ENCODE measurements at regions not wholly inside any gene's neighbourhood (a gene's known extent, or its start where the extent isn't known, plus 50 kb on each side); places are given as distances from the start of the nearest gene placed in this dataset.
"Not testable (repeated sequence)": the region's sequence is repeated elsewhere in the genome, so short reads cannot be mapped to it uniquely, and the experiment has no call there.

DNA sequence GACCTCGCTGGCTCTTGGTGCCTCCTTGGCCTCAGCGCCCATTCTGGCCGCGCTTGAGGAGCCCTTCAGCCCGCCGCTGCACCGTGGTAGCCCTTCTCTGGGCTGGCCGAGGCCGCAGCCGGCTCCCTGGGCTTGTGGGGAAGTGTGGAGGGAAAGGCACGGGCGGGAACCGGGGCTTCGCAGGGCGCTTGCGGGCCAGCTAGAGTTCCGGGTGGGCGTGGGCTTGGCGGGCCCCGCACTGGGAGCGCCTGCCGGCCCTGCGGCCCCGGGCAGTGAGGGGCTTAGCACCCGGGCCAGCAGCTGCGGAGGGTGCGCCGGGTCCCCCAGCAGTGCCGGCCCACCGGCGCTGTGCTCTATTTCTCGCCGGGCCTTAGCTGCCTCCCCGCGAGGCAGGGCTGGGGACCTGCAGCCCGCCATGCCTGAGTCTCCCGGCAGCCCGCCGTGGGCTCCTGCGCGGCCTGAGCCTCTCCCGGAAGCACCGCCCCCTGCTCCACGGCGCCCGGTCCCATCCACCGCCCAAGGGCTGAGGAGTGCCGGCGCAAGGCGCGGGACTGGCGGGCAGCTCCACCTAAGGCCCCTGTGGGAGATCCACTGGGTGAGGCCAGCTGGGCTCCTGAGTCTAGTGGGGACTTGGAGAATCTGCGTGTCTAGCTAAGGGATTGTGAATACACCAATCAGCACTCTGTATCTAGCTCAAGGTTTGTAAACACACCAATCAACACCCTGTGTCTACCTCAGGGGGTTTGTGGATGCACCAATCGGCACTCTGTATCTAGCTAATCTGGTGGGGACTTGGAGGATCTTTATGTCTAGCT lies 141.1 kb downstream of the SLCO4C1 start:
- H3K36me3 ChIP-seq (ENCODE audit: insufficient read depth, low read length, poor library complexity, severe bottlenecking); DNase-seq (ENCODE audit: low spot score); H3K9me3 ChIP-seq (ENCODE audit: low read depth, low read length, poor library complexity, severe bottlenecking); H3K4me1 ChIP-seq (ENCODE audit: insufficient read depth, low read length, poor library complexity, severe bottlenecking); BruUV-seq (replicated peaks); POLR2A ChIA-PET (ENCODE audit: low non-redundant PET); H3K27ac ChIP-seq (ENCODE audit: low read depth, low read length, poor library complexity, severe bottlenecking); H3K27me3 ChIP-seq (replicated peaks; ENCODE audit: insufficient read depth, low read depth, low read length, poor library complexity); H3K4me3 ChIP-seq (ENCODE audit: low read depth, low read length, poor library complexity, severe bottlenecking): not testable (repeated sequence)
- intact Hi-C loops (cut with micrococcal nuclease; ENCODE audit: unreplicated experiment), result loop anchor here (5.0 kb wide), 1 partner anchor 213 kb away; no protein-coding TSS in a partner anchor
- CTCF ChIA-PET, result interaction anchor here (0.8 kb wide), 1 partner anchor 1329 kb away, joined by 3 read pairs; no protein-coding TSS in a partner anchor

DNA sequence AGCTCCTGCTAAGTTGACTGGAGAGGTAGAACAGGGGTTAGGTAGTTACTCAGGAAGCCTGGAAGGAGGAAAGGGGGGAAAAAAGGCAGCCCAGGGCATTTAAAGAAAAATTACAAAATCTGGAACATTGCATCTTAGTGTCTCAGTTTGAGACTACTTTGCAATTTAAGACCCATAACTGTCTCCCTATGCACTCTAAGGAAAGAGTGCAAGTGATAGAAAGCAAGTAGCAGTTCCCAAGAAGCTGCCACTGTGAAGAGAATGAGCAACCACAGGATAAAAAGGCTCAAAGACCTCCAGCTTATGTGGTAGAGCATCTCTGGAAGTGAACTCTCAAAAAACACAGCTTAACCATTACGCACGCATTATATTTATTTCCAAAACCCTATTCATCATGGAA lies 141.8 kb downstream of the SLCO4C1 start:
- H3K4me1 ChIP-seq (ENCODE audit: insufficient read depth, low read length, poor library complexity, severe bottlenecking), result no peaks in the 10 kb centered on the region
- BruUV-seq (replicated peaks), result no TSS peak
- H3K27me3 ChIP-seq (replicated peaks; ENCODE audit: insufficient read depth, low read depth, low read length, poor library complexity), result no peaks in the 10 kb centered on the region
- CTCF ChIA-PET, result interaction anchor here (0.8 to 0.9 kb wide), 2 partner anchors 63 to 1330 kb away, joined by 3 read pairs; no protein-coding TSS in a partner anchor
- no peaks in the 10 kb centered on the region for H3K36me3 ChIP-seq (ENCODE audit: insufficient read depth, low read length, poor library complexity, severe bottlenecking)
- H3K4me3 ChIP-seq (ENCODE audit: low read depth, low read length, poor library complexity, severe bottlenecking), result no peak overlapping the region
- TF ChIP-seq EZH2 (IDR thresholded peaks at IDR 0.05; ENCODE audit: borderline replicate concordance, low read depth, low read length, poor library complexity, severe bottlenecking) (no peak), CTCF (conservative IDR thresholded peaks at IDR 0.05; ENCODE audit: low read depth, low read length) (no peak)
- POLR2A ChIA-PET (ENCODE audit: low non-redundant PET), result no interaction called here
- intact Hi-C loops (cut with micrococcal nuclease; ENCODE audit: unreplicated experiment), result loop anchor here (5.0 kb wide), 1 partner anchor 212 kb away; no protein-coding TSS in a partner anchor
- DNase-seq (ENCODE audit: low spot score), result no peak
- H3K9me3 ChIP-seq (ENCODE audit: low read depth, low read length, poor library complexity, severe bottlenecking), result no peaks in the 10 kb centered on the region
- H3K27ac ChIP-seq (ENCODE audit: low read depth, low read length, poor library complexity, severe bottlenecking), result no peak overlapping the region

DNA sequence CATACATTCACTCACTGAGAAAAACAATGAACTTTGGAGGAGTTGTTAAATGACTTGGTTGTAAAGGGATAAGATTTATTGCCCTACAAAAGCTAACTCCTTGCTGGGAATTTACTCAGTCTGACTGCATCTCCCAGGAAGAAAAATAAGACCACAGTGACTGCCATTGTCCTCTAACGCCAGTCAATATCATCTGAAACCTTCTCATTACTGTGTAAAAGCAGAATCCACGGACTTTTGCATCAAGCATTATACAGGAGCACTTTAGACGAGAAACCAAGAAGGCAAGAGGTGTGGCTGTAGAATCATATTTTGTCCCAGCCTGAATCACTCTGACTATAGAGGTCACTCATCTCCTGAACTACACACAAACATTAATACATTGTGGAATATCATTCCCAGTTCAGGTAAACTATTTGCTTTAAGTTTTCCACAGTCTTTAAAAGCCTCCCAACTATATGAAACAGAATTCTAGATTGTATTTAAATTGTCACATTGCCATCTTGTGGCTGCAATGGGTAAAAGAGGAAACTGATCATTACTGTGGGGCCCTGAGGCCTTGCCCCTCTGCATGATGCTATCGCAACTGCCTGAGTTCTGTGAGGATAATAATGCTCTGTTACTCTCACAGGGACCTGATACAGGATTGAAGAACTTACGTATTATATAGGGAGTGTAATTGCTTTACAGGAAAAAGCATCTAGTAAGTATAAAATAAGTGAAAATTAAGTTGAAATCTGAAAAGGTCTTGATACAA lies 142.9 kb downstream of the SLCO4C1 start:
- intact Hi-C loops (cut with micrococcal nuclease; ENCODE audit: unreplicated experiment), result loop anchor here (5.0 kb wide), 1 partner anchor 211 kb away; no protein-coding TSS in a partner anchor
- peak; percentile 43 for DNase-seq (ENCODE audit: low spot score)
- Histone ChIP-seq H3K27ac (ENCODE audit: low read depth, low read length, poor library complexity, severe bottlenecking) (no peak overlapping the region), H3K27me3 (replicated peaks; ENCODE audit: insufficient read depth, low read depth, low read length, poor library complexity) (no peaks in the 10 kb centered on the region), H3K4me1 (ENCODE audit: insufficient read depth, low read length, poor library complexity, severe bottlenecking) (no peaks in the 10 kb centered on the region), H3K36me3 (ENCODE audit: insufficient read depth, low read length, poor library complexity, severe bottlenecking) (no peaks in the 10 kb centered on the region), H3K9me3 (ENCODE audit: low read depth, low read length, poor library complexity, severe bottlenecking) (no peaks in the 10 kb centered on the region), H3K4me3 (ENCODE audit: low read depth, low read length, poor library complexity, severe bottlenecking) (no peak overlapping the region)
- CTCF ChIA-PET, result no interaction called here
- BruUV-seq (replicated peaks), result no TSS peak
- TF ChIP-seq EZH2 (IDR thresholded peaks at IDR 0.05; ENCODE audit: borderline replicate concordance, low read depth, low read length, poor library complexity, severe bottlenecking) (no peak), CTCF (conservative IDR thresholded peaks at IDR 0.05; ENCODE audit: low read depth, low read length) (peak; percentile 63)
- POLR2A ChIA-PET (ENCODE audit: low non-redundant PET), result no interaction called here

Data from A673 (cell line).